HCT116 (cell line): ENCODE measurements at regions not wholly inside any gene's neighbourhood (a gene's known extent, or its start where the extent isn't known, plus 50 kb on each side); places are given as distances from the start of the nearest gene placed in this dataset.

Source experiments
- ATAC-seq: fragments of 200-7000 bp; cut with Tn5 transposase; 2 replicates; pipeline ENCODE4 v1.9.1; 2020; ENCODE audit warnings: mild to moderate bottlenecking, moderate library complexity
- BruUV-seq: library from RNA; stranded (reverse); fragments of 400-500 nt; replicated peaks from 2 replicates; lab custom pipeline; 2021; lab: Mats Ljungman, UMichigan
- CTCF ChIA-PET: fragments of 300-600 bp; sonication (Branson Sonifier 250); formaldehyde crosslinking; loops from one replicate; lab custom pipeline; 2021; ENCODE audit warnings: antibody characterized with exemption; lab: Charles Lee
- POLR2A ChIA-PET: fragments of 300-600, 350-600 bp; sonication (Branson Sonifier 250); formaldehyde crosslinking; loops from one replicate; lab custom pipeline; 2021; ENCODE audit warnings: antibody characterized with exemption; lab: Charles Lee
- RAD21 ChIA-PET, 2 experiments: fragments of 300-600 bp; sonication (Branson Sonifier 250); formaldehyde crosslinking; loops; one replicate each; lab custom pipeline; 2023; ENCODE audit warnings: low total read pairs in 2 of 2; ENCODE audit not compliant: uncharacterized antibody in 2 of 2, unreplicated experiment in 2 of 2, low non-redundant PET in 1 of 2; lab: Charles Lee
- DNase-seq: peaks from one replicate; pipeline ENCODE4 v3.0.0-alpha.2; 2010; ENCODE audit warnings: low read depth, low spot score
- H2AFZ ChIP-seq: fragments of 200-600 bp; shearing (Covaris generic), sonication (generic); 2 replicates; pipeline ENCODE4 v1.6.1; 2017; ENCODE audit warnings: low read depth, mixed run types, mixed read lengths, antibody characterized with exemption, low read length; ENCODE audit not compliant: poor library complexity, severe bottlenecking
- H3K27ac ChIP-seq: 2 replicates; pipeline ENCODE4 v1.5.1; 2012; ENCODE audit warnings: low read depth, low read length
- H3K27me3 ChIP-seq: fragments of 200-600 bp; sonication (generic); 2 replicates; pipeline ENCODE4 v1.6.1; 2016; ENCODE audit warnings: mixed run types, low read length, mixed read lengths; ENCODE audit not compliant: insufficient read depth
- H3K36me3 ChIP-seq, 2 experiments: fragments of 200-500 bp in 1 of 2; fragments of 200-600 bp in 1 of 2; sonication (Bioruptor generic) in 1 of 2; sonication (generic) in 1 of 2; 2 replicates each; pipeline versions ENCODE4 v1.5.1 to v1.6.1; 2014 to 2016; ENCODE audit warnings: low read length in 2 of 2, inconsistent platforms in 1 of 2, mixed read lengths in 1 of 2, mixed run types in 1 of 2; ENCODE audit not compliant: insufficient read depth in 2 of 2, control insufficient read depth in 1 of 2
- H3K4me1 ChIP-seq, 2 experiments: fragments of 200-600 bp in 1 of 2; sonication (generic) in 1 of 2; 2 replicates each; pipeline versions ENCODE4 v1.5.1 to v1.6.1; 2012 to 2017; ENCODE audit warnings: low read length in 2 of 2, inconsistent platforms in 1 of 2, mild to moderate bottlenecking in 1 of 2, mixed read lengths in 1 of 2, mixed run types in 1 of 2, moderate library complexity in 1 of 2; ENCODE audit not compliant: insufficient read depth in 2 of 2, control insufficient read depth in 1 of 2
- H3K4me2 ChIP-seq: fragments of 200-600 bp; sonication (generic); 2 replicates; pipeline ENCODE4 v1.6.1; 2017; ENCODE audit warnings: mixed run types, low read length, mixed read lengths
- H3K4me3 ChIP-seq, 2 experiments: fragments of 200-600 bp in 1 of 2; sonication (generic) in 1 of 2; replicated peaks in 1 of 2; 2 replicates each; pipeline ENCODE4 v1.5.1; 2011 to 2016; ENCODE audit warnings: low read length in 2 of 2, control low read depth in 1 of 2, low read depth in 1 of 2, mild to moderate bottlenecking in 1 of 2, mixed read lengths in 1 of 2, mixed run types in 1 of 2
- H3K79me2 ChIP-seq: fragments of 200-600 bp; sonication (generic); 2 replicates; pipeline ENCODE4 v1.6.1; 2017; ENCODE audit warnings: mild to moderate bottlenecking, mixed run types, low read length, moderate library complexity, mixed read lengths; ENCODE audit not compliant: insufficient read depth
- H3K9ac ChIP-seq: fragments of 200-600 bp; sonication (generic); 2 replicates; pipeline ENCODE4 v1.6.1; 2016; ENCODE audit warnings: low read length, mixed read lengths
- H3K9me2 ChIP-seq: fragments of 200-600 bp; sonication (generic), shearing (Covaris generic); 2 replicates; pipeline ENCODE4 v1.6.1; 2017; ENCODE audit warnings: mixed run types, mild to moderate bottlenecking, moderate library complexity; ENCODE audit not compliant: insufficient read depth
- H3K9me3 ChIP-seq, 2 experiments: fragments of 200-500 bp in 1 of 2; fragments of 200-600 bp in 1 of 2; sonication (Bioruptor generic) in 1 of 2; sonication (generic) in 1 of 2; 2 replicates each; pipeline ENCODE4 v1.6.1; 2014 to 2017; ENCODE audit warnings: low read length in 2 of 2, mixed read lengths in 2 of 2, inconsistent platforms in 1 of 2, low read depth in 1 of 2, mild to moderate bottlenecking in 1 of 2, mixed run types in 1 of 2, moderate library complexity in 1 of 2; ENCODE audit not compliant: control insufficient read depth in 1 of 2, insufficient read depth in 1 of 2
- H4K20me1 ChIP-seq: fragments of 200-600 bp; sonication (generic), shearing (Covaris generic); 2 replicates; pipeline ENCODE4 v1.6.1; 2017; ENCODE audit warnings: mixed run types, mild to moderate bottlenecking, moderate library complexity; ENCODE audit not compliant: insufficient read depth
- CBX3 ChIP-seq: IDR thresholded peaks from 2 replicates; pipeline ENCODE4 v1.6.1; 2012; ENCODE audit warnings: low read depth
- EGR1 ChIP-seq: IDR thresholded peaks from 2 replicates; pipeline ENCODE4 v1.6.1; 2012; ENCODE audit warnings: low read depth
- EZH2phosphoT487 ChIP-seq: fragments of 200-600 bp; IDR thresholded peaks from 2 replicates; pipeline ENCODE4 v1.6.1; 2018; ENCODE audit warnings: antibody characterized with exemption, borderline replicate concordance
- JUND ChIP-seq: IDR thresholded peaks from 2 replicates; pipeline ENCODE4 v1.6.1; 2012
- MAX ChIP-seq: IDR thresholded peaks from 2 replicates; pipeline ENCODE4 v1.6.1; 2012
- POLR2A ChIP-seq: IDR thresholded peaks from 2 replicates; pipeline ENCODE4 v1.7.0; 2011; ENCODE audit warnings: borderline replicate concordance; ENCODE audit not compliant: insufficient read depth, insufficient read length; ENCODE audit errors: extremely low read depth
- REST ChIP-seq: IDR thresholded peaks from 2 replicates; pipeline ENCODE4 v1.6.1; 2012; ENCODE audit warnings: low read depth
- SIN3A ChIP-seq: IDR thresholded peaks from 2 replicates; pipeline ENCODE4 v1.6.1; 2012; ENCODE audit warnings: low read depth
- SP1 ChIP-seq: IDR thresholded peaks from 2 replicates; pipeline ENCODE4 v1.6.1; 2012; ENCODE audit warnings: low read depth
- TCF7L2 ChIP-seq: IDR thresholded peaks from 2 replicates; pipeline ENCODE4 v1.7.0; 2011; ENCODE audit warnings: borderline replicate concordance, inconsistent platforms; ENCODE audit not compliant: insufficient read depth, insufficient read length; ENCODE audit errors: extremely low read depth
- YY1 ChIP-seq: IDR thresholded peaks from 2 replicates; pipeline ENCODE4 v1.6.1; 2011; ENCODE audit warnings: low read length, low read depth, moderate library complexity, mild to moderate bottlenecking; ENCODE audit not compliant: insufficient replicate concordance; ENCODE audit errors: extremely low read depth
- ZFX ChIP-seq: fragments of 450-650 bp; IDR thresholded peaks from 2 replicates; pipeline ENCODE4 v1.6.1; 2017
- intact Hi-C: fragments of 100-400 bp; cut with micrococcal nuclease; formaldehyde crosslinking; loops from 2 replicates; pipeline ENCODE4 v1.10.0; 2022

- no peak for TF ChIP-seq REST
- no peak for TF ChIP-seq SIN3A
- TF ChIP-seq ZFX, result no peak
- no peak for TF ChIP-seq POLR2A
- TF ChIP-seq MAX, result no peak
- TF ChIP-seq EGR1, result no peak
- no peak for TF ChIP-seq JUND
- Histone ChIP-seq H3K4me2 (no peak overlapping the region), H3K9ac (no peak overlapping the region), H3K9me3 (no peaks in the 10 kb centered on the region), H3K27ac (no peak overlapping the region), H3K4me1 (no peaks in the 10 kb centered on the region), H3K79me2 (no peaks in the 10 kb centered on the region), H3K27me3 (0 out of 2 replicates have a peak, but pooled peaks cover 3% of the 10 kb centered on the region), H3K9me2 (no peaks in the 10 kb centered on the region), H3K4me3 (no peak overlapping the region), H4K20me1 (no peaks in the 10 kb centered on the region), H2AFZ (no peak overlapping the region), H3K36me3 (no peaks in the 10 kb centered on the region)
- ChIA-PET RAD21 (interaction anchor here in 1 of 2 experiments (0.7 kb wide), 1 partner anchor 30 kb away, joined by 3 read pairs; no protein-coding TSS in a partner anchor), POLR2A (no interaction called here), CTCF (no interaction called here)
- BruUV-seq, result no TSS peak
- intact Hi-C loops, result no loop called here
- ATAC-seq (no peak), DNase-seq (no peak)
Measured at GRCh38 chr15:37818152-37818677, 116.2 kb upstream of the TMCO5A start.

- ChIA-PET RAD21 (no interaction called here), POLR2A (no interaction called here), CTCF (no interaction called here)
- BruUV-seq, result no TSS peak
- Histone ChIP-seq H3K4me2 (no peak overlapping the region), H3K36me3 (no peaks in the 10 kb centered on the region), H3K27me3 (0 out of 2 replicates have a peak, but pooled peaks cover 3% of the 10 kb centered on the region), H3K9me3 (no peaks in the 10 kb centered on the region), H3K4me1 (peaks cover 0 to 1% of the 10 kb centered on the region in 2 experiments; a peak in 1 of 4 replicates), H3K27ac (no peak overlapping the region), H3K79me2 (no peaks in the 10 kb centered on the region), H3K9ac (no peak overlapping the region), H3K9me2 (no peaks in the 10 kb centered on the region), H2AFZ (no peak overlapping the region), H4K20me1 (no peaks in the 10 kb centered on the region), H3K4me3 (no peak overlapping the region)
- ATAC-seq (no peak), DNase-seq (no peak)
- intact Hi-C loops, result no loop called here
- TF ChIP-seq YY1 (no peak), CBX3 (no peak), EZH2phosphoT487 (no peak), SP1 (no peak), TCF7L2 (no peak), JUND (no peak)
Measured at GRCh38 chr15:37819191-37819590, 115.2 kb upstream of the TMCO5A start.
